GM11168 (cell line): ENCODE measurements at regions not wholly inside any gene's neighbourhood (a gene's known extent, or its start where the extent isn't known, plus 50 kb on each side); places are given as distances from the start of the nearest gene placed in this dataset.

Source experiments
- in situ Hi-C: fragments of 300-500 bp; cut with MboI; formaldehyde crosslinking; loops from one replicate; pipeline ENCODE4 v1.12.0; 2022; ENCODE audit warnings: low sequenced_read_pairs; ENCODE audit not compliant: unreplicated experiment

DNA sequence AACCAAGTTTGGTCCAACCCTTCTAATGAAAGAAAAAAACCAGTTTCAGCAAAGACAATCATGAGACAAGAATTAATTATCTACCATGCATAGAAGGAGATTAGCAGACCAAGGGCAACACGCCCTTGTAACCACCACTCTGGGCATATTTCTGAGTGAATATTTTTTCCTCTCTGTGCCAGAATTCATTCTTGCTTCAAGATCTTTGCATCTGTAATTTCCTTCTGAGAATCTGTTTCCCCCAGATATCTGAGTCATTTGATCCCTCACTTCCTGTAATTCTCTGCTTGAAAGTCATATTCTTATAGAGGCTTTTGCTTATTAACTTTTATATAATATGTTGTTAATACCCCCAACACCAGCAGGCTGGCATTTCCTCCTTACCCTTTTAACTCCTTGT, 243.7 kb downstream of the SLC16A7 start:
- in situ Hi-C loops = loop anchor here (10.0 kb wide), 1 partner anchor 435 kb away; no protein-coding TSS in a partner anchor

DNA sequence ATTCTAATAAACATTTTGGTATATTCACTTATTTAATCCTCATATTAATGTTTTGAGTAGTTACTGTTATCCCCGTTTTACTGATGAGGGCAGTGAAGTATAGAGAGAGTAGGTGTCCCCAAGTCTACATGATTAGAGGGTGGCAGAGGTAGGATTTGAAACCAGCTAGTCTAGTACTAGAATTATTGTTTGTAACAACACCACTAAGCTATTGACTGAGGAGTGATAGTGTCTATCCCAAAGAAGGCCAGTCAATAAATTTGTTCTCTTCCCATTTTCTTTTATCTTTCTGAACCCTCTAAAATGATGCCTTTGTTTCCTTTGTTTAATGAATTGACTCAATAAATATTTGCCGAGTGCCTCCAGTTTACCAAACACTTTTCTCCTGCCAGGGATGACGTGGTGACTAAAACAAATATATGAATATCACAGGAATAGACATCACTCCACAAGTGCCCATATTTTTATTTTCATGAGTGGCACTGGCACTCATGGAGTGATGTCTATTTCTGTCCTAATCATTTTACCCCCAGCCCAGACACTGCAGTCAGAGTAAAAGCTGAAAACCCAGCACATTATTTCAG, 247.5 kb downstream of the SLC16A7 start:
- in situ Hi-C loops = no loop called here

GRCh38 chr12:59844750-59845149, 248.9 kb downstream of the SLC16A7 start:
- in situ Hi-C loops = no loop called here

- in situ Hi-C loops = no loop called here
These were observed 249.5 kb downstream of the SLC16A7 start for GRCh38 chr12:59845293-59845692.

DNA sequence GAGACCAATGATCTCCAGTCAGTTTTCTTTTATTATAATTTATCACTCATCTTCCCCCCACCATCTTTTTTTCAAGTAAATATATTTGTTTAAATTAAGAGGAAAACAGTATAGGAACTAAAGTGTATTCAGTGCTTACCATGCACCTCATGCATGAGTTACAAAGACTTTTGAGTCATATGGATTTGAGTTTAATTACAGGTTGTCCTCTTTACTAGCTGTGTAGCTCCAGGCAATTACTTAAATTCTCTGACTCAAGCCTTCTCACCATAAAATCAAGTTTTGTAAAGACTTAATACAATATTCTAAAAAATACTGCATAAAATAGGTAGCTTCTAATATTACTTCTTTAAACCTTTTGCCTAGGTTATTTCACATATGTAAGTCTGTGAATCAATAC, 251.3 kb downstream of the SLC16A7 start:
- in situ Hi-C loops = no loop called here

DNA sequence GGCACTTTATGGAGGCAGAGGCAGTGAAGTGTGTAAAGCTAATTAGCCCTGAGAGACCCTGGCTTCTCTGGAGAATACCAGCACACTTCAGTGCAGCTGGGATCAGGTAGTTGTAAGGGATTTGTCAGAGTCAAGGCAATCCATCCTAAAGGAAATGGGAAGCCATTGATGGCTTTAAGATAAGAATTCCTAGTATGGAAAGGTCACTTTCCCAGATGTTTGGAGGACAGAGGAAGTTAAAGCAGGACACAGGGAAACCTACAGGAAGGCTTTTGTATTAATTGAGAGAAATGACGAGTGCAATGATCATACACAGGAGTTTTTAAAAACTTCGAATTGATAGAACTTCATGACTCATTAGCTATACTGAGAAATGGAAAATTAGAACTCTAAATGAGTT, 254.4 kb downstream of the SLC16A7 start:
- in situ Hi-C loops = no loop called here

DNA sequence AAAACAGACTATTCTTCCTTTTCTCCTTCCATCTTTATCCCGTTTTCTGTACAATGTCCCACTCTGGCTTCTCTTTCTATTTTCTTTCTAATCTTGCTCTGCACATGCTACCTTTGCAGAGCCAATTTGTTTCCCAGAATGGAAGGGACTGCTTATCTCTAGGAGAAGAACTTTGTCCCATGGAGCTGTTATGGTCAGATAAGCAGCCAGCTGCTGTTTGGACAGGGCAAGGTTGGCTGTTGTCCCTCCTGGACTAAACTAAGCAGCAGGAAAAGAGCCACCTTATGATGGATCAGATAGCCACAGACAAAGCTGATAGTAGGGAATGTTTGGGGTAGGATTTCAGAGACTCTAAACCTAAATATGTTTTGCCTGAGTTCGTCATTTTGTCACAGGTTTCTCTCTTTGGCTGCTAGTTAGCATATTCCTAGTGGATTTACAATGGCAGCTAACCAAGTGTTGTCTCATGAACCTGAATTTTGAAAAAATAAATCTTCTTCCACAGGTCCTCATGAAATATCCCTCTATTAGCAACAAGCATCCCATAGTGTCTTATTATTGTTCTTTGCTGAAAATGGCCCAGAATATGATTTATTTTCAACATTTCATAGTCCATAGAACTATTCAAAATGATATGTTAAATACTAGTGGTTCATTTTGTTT, 262.8 kb downstream of the SLC16A7 start:
- in situ Hi-C loops = no loop called here

DNA sequence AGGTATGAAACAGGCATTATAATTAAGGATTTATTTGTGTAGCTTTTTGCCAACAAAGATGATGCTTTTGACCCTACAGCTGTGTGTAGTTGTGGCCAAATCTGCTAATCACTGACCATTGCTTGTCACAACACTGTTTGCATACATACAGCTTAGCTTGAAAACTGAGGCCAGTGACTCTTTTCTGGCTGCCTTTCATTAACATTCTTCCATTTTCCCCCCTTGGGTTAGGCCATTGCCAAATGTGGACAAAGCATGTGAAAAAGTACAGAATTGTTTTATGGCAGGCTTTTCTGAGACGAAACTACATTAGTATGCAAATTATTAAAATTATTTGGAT, 263.3 kb downstream of the SLC16A7 start:
- in situ Hi-C loops = no loop called here

DNA sequence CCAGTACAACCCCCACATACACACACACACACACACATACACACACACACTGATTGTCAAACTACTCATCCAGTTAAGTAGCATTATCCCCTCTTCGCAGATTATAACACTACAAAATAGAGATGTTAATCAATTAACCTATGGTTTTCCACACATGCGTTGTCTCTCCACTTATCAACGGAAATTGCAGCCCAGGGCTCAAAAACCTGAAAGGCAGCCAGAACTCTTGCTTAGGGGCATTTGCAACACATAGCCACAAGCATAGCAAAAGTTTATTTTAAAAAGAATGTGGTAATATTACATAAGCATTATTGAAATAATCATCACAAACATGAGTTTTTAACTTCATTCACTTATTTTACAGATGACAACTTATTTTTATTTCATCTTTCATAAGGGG, 265.8 kb downstream of the SLC16A7 start:
- in situ Hi-C loops = no loop called here

GRCh38 chr12:59867055-59867454, 271.2 kb downstream of the SLC16A7 start:
- in situ Hi-C loops = no loop called here

DNA sequence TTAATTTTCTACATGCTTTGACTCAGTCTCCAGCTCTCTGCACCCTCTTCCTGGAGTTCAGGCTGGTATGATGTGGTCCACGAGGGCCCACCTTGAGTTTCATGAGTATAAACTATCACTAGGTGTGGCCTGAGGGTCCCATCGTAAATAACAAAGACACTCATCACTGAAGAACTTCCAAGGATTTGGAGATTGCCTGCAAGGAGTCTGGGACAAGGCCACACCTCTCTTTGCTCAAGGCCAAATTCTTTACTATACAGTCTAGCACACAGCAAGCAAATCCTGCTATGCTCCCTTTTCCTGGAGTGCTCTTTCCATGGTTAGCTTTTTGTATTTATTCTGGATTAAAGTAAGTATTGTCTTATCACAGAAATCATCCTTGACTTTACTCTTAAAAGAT, 271.9 kb downstream of the SLC16A7 start:
- in situ Hi-C loops = no loop called here

- in situ Hi-C loops = no loop called here
These were observed 275.9 kb downstream of the SLC16A7 start for GRCh38 chr12:59871779-59872178.

- in situ Hi-C loops = no loop called here
These were observed 277.3 kb downstream of the SLC16A7 start for GRCh38 chr12:59873136-59873535.

DNA sequence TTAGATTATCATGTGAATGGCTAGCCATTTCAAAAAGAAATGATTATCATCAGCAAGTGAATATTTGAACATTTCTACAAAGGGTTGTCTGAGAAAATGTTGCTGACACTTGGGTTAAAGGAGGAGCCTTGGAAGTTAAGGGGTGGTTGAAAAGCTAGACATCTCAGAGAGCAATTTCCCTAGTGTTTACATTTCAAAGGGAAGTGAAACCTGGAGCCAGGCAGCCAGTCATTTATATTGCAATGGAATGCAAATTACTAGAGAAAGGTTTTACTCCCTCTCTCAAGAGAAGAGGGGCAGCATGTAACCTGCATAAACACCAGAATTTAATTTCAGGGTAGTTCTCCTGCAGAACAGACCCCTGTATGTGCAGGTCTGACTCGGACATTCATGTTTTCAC, 279.0 kb downstream of the SLC16A7 start:
- in situ Hi-C loops = no loop called here

DNA sequence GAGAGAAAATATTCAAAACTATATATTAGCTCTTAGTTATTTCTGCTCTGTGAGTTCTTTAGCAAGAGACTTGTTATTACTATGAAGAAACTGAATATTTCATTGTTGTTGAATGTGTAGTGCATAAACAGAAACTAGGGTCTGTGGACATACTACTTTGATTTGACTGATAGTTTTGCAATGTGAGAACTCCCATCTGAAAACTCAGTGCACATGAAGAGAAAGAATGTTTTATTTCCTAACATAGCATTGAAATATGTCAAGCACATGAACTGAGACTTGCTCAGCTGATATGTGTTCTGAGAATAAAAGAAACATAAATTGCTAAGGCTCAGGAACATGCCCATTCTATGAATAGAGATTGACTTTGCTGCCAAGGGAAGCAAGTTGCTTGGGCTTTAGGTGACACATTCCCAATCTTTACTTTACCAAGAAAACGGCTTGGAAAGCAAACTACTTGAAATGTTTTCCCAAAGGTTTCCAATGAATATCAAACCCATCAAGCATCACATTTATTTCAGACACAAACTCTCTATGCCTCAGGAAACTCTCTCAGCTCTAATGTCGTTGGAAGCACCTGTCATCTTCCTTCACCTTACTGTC, 290.4 kb downstream of the SLC16A7 start:
- in situ Hi-C loops = no loop called here

- in situ Hi-C loops = no loop called here
These were observed 291.3 kb downstream of the SLC16A7 start for GRCh38 chr12:59887178-59887577.

DNA sequence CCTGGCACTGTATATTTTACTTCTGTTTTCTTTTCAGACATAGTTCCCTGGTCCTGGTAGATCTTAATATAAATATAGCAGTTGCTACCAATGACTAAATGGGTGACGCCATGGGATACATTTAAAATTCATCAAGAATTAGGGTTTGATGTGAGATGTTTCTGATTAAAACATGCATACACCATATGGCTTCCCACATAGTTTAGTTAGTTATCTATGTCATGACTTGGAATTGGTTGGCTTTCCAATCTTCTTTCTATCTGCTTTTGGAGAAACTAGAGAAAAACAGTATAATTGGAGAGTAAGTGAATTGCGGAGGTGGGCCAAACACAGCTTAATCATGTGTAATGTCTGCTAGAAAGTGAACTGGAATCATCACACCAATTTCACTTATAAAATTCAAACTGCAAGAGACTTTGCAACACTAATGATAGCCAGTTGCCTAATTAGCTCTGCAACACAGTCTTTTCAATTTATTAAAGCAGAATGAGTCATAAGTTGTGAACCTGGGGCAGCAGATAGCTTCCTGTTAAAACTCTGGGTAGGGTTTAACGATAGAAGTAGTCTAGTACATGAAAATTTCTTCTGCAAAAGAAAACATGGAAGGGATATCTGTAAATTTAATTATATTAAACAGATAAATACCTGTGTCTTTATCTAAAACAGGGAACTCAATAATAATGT, 295.2 kb downstream of the SLC16A7 start:
- in situ Hi-C loops = no loop called here

GRCh38 chr12:59895166-59895775, 299.4 kb downstream of the SLC16A7 start:
- in situ Hi-C loops = no loop called here

DNA sequence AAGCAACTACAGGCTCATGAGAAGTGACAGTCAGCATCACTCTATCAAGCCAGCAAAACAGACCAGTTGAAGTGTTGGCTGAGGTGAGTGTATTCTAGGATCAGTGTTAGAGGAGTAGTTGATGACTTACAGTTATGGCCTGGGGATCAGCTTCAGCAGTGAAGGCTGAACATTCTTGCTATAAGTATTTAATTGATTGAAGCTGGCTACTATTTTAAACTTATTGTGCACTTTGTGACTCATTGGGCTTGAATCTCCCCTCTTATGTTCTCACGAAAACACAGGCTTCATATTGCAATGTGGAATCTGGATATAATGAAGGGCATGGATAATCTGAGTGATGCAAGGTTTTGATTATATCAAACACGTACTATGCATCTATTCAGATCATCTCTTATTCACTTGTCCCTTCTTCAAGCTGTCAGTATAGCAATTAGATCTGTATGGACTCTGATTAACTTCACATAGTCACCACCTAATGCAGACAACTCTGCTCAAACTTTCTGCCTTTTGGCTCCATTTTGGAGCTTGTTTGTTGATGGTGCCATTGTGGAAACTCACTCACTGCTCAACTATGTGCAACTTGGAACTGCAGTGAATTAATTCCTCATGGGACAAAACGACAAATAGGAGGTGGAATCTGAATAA, 309.2 kb downstream of the SLC16A7 start:
- in situ Hi-C loops = no loop called here

DNA sequence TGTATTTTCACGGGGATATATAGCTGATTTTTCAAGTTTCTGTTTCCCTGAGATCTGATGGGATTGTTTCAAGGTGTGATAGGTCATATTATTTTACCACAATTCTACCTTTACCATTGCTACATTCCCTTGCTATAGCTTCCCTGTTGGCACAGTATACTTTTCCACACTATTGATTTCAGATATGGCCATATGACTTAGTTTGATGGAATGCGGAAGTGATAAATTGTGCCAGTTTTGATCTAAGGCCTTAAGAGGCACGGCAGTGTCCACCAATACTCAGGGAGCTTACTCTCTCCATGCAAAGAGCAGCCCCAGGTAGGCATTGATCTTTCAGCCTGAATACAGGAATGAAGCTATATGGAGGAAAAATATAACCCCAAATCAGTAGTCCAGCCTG, 315.7 kb downstream of the SLC16A7 start:
- in situ Hi-C loops = no loop called here

- in situ Hi-C loops = no loop called here
These were observed 321.2 kb downstream of the SLC16A7 start for GRCh38 chr12:59916988-59917387.
